ENCODE measurements at regions not wholly inside any gene's neighbourhood (a gene's known extent, or its start where the extent isn't known, plus 50 kb on each side); places are given as distances from the start of the nearest gene placed in this dataset.

- DNase-seq = no peak
Observed at GRCh38 chr4:13024147-13025105, 459.7 kb downstream of the RAB28 start.

- DNase-seq = no peak
Observed at GRCh38 chr4:13007802-13008470, 476.2 kb downstream of the RAB28 start.

- no peak for DNase-seq
Observed at GRCh38 chr4:12993923-12994322, 490.2 kb downstream of the RAB28 start.

- DNase-seq = no peak
Observed at GRCh38 chr4:12987284-12987683, 496.9 kb downstream of the RAB28 start.

DNA sequence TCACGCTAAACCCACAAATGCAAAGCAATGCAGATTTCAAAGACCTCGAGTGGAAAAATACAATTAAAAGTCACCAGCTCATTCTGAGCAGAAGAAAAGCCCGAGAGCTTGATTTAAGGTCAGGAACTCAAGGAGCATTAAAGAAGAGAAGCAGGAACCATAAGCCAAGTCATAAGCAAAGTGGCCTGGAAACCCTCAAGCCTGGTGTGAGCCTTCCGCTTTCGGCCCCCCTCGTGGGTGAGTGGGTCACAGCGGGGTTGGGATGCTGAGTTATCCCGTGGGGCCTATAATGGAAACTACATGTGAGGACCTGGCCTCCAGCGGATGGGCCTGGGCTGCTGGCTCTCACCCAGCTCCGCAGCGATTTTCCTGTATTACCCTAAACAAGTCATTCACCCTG lies 504.3 kb downstream of the RAB28 start:
- DNase-seq = no peak

GRCh38 chr4:12978310-12978709 lies 505.8 kb downstream of the RAB28 start:
- DNase-seq = no peak

- no peak for DNase-seq
Observed at GRCh38 chr4:12975511-12975910, 508.6 kb downstream of the RAB28 start.

GRCh38 chr4:12973522-12973921 lies 510.6 kb downstream of the RAB28 start:
- no peak for DNase-seq

- no peak for DNase-seq
Observed at GRCh38 chr4:12968345-12968744, 515.8 kb downstream of the RAB28 start.

DNA sequence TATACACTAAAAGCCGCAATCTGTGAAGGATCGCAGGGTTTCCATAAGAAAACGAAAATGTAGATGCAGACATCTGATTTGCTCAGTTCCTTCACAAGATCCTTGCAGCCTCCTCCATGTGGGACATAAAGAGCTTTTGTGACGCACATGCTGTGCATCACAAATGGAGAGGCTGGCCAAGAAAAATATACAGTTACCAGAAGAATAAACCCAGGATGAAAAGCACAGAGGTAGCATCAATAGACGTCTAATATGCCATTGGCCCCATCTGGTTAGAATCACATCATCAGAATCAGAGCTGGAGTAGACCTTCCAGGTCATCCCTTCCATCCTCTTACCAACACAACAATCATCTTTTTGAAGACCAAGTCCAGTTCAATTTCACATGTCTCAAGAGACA lies 517.4 kb downstream of the RAB28 start:
- no peak for DNase-seq

DNA sequence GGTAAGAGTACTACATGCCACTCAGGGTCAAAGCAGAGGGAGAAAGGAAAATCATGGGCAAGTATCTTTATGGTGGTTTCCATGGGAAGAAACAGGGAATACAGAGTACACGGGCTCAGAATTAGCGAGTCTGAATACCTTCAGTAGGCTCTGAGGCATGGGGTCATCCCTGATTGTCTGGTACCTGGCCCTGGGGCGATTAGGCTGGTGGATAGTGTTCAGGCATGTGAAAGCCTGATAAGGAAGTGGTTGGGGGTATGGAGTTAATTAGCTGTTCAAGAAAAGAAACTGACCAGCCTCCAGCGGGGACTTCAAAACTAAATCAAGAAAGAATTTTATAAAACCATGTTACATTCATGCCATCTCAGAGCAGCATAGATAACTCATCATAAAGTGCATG lies 518.8 kb downstream of the RAB28 start:
- DNase-seq = no peak

- no peak for DNase-seq
Observed at GRCh38 chr4:12963912-12964311, 520.2 kb downstream of the RAB28 start.

- no peak for DNase-seq
Observed at GRCh38 chr4:12963291-12963690, 520.8 kb downstream of the RAB28 start.

DNA sequence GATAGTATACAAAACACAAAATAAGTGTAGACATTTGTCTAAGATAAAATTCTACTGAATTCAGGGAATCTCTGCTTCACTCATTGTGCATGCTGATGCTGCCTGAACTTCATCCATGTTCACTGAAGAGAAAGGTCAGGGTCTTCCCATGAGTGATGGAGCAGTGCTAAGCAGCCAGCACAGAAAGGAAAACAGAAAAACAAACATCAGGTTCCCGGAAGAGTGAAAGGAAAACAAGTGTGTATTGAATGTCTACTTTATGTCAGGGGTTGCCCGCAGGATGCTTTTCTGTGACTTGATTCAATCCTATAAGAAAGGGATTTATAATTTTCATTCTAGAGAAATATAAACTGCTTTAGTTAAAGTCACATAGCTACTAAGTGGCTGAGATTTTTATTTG lies 522.4 kb downstream of the RAB28 start:
- DNase-seq = no peak

- DNase-seq = no peak
Observed at GRCh38 chr4:12958436-12958835, 525.7 kb downstream of the RAB28 start.

- DNase-seq = no peak
Observed at GRCh38 chr4:12957108-12957507, 527.0 kb downstream of the RAB28 start.

DNA sequence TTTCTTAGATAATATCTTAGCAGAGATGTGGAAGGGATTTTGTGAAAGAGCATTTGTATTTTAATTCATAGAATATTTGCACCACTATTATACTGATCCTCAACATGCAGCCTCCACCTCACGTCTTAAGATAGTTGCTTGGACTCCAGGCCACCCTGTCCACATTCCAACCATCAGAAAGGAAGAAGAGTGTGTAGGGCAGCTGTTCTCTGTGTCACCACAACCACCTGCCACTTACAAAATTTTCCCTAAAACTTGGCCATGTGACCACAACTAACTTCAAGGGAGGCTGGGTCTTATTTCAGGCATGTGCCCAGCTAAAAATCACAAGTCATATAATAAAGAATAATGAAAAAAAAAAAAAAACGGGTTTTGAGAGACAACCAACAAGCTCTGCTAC lies 528.1 kb downstream of the RAB28 start:
- DNase-seq = no peak

GRCh38 chr4:12949719-12950490 lies 534.2 kb downstream of the RAB28 start:
- DNase-seq = no peak

- no peak for DNase-seq
Observed at GRCh38 chr4:12943069-12943468, 541.1 kb downstream of the RAB28 start.

DNA sequence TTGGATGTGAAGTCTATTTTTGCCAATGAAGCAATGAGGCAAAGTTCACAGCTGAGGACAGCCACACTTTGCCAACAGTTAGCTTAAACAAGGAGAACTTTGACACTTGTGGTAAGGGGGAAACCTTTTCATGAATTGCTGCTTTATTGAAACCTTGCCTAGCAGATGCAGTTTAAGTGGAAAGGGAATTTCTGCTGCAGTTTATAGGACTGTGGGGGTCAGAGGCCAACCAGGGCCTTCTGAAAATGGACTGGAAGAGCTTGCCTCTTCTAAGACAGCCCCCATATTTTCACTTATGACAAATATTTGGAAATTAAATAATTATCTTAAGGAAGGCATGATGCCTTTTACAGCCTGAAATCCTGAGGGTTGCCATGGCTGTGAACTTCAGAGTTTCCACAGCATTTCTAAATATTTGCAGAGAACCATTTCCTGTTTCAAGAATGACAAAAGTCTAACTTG lies 550.3 kb downstream of the RAB28 start:
- no peak for DNase-seq

DNA sequence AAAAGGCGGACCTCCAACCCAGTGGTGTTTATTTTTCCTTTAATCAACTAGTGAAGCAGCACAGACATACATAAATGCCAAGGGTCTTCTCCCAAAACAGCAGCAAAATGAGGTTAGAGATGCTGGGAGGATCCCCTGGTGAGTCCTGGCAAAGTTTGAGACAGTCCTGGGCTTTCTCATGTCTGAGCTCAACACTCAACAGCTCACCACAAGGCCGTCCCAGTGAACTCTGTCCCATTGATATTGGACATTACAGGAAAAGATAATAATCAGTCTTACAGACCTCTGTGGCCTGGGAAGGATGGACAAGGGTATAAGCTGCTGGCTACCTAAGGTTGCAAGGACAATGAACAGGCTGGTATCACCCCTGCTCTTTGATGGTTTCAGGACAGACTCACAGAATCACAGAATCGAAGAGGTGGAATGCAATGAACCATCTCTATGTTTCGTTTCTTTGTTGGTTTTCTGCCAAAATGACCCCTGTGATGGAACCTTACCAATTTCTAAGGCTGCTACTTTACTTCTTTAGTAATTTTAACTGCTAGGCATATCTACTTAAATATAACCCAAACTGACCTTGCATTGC lies 551.8 kb downstream of the RAB28 start:
- DNase-seq = no peak

DNA sequence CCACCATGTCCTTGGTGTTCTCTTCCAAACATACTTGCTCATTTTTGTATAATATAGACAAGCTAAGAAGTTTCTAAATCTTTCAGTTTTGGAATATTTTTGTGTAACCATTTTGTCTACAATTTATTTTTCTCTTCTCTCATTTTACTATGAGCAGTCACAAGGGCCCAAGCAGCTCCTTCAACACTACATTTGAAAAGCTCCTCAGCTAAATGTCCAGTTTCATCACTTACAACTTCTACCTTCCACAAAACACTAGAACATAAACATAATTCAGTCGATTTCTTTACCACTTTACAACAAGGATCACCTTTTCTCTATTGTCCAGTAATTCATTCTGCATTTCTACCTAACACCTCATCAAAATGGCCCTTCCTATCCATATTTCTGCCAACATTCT lies 554.4 kb downstream of the RAB28 start:
- no peak for DNase-seq

DNA sequence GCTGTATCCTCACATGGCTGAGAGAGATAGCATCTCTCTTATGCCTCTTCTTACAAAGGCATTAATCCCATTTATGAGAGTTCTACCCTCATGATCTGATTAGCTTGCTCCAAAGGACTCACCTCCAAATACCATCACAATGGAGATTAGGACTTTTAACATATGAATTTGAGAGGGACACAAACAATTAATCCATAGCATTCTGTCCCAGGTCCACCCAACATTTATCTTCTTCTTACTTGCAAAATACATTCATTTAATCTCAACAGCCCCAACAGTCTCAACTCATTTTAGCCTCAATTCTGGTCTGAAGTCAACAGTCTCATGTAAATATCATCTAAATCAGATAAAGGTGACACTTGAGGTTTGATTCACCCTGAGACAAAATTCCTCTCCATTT lies 555.4 kb downstream of the RAB28 start:
- no peak for DNase-seq
